CD14-positive monocyte (primary cell): ENCODE measurements at regions not wholly inside any gene's neighbourhood (a gene's known extent, or its start where the extent isn't known, plus 50 kb on each side); places are given as distances from the start of the nearest gene placed in this dataset.

Experiments
- DNase-seq, 3 donors: peaks; one replicate each; pipeline ENCODE4 v3.0.0-alpha.2; 2011 to 2022
- H2AFZ ChIP-seq: 2 replicates; pipeline ENCODE4 v1.6.0; 2012; ENCODE audit warnings: mild to moderate bottlenecking, low read depth, low read length, inconsistent platforms; ENCODE audit not compliant: insufficient read depth, poor library complexity, severe bottlenecking
- H3K27ac ChIP-seq, 2 donors: 1 replicate in 1 of 2; 2 replicates in 1 of 2; pipeline ENCODE4 v1.5.1; 2012 to 2013; ENCODE audit warnings: low read length in 2 of 2, control low read depth in 1 of 2, inconsistent platforms in 1 of 2, low read depth in 1 of 2, mild to moderate bottlenecking in 1 of 2
- H3K27me3 ChIP-seq, 2 donors: one replicate each; pipeline versions ENCODE4 v1.6.0 to v1.6.1; 2011 to 2013; ENCODE audit warnings: low read length in 2 of 2; ENCODE audit not compliant: control insufficient read depth in 2 of 2, insufficient read depth in 2 of 2
- H3K36me3 ChIP-seq, 2 donors: replicated peaks in 1 of 2; 1 replicate in 1 of 2; 2 replicates in 1 of 2; pipeline versions ENCODE4 v1.5.1 to v1.6.1; 2012 to 2013; ENCODE audit warnings: low read length in 2 of 2, control low read depth in 1 of 2, inconsistent platforms in 1 of 2, mild to moderate bottlenecking in 1 of 2; ENCODE audit not compliant: insufficient read depth in 2 of 2, control insufficient read depth in 1 of 2
- H3K4me1 ChIP-seq, 2 donors: 1 replicate in 1 of 2; 2 replicates in 1 of 2; pipeline versions ENCODE4 v1.5.1 to v1.6.1; 2012 to 2013; ENCODE audit warnings: low read length in 2 of 2, control low read depth in 1 of 2, inconsistent platforms in 1 of 2, mild to moderate bottlenecking in 1 of 2, moderate library complexity in 1 of 2; ENCODE audit not compliant: insufficient read depth in 2 of 2, control insufficient read depth in 1 of 2
- H3K4me2 ChIP-seq: replicated peaks from 2 replicates; pipeline ENCODE3; 2012; ENCODE audit warnings: low read length, moderate library complexity, mild to moderate bottlenecking; ENCODE audit not compliant: poor library complexity, severe bottlenecking; ENCODE audit errors: extremely low read depth
- H3K4me3 ChIP-seq, 3 experiments: fragments of 200-600 bp in 1 of 3; sonication (generic) in 1 of 3; replicated peaks in 1 of 3; 1 replicate in 2 of 3; 2 replicates in 1 of 3; pipeline ENCODE4 v1.5.1; 2011 to 2013; ENCODE audit warnings: low read length in 3 of 3, mild to moderate bottlenecking in 3 of 3, control low read depth in 2 of 3, low read depth in 2 of 3, inconsistent platforms in 1 of 3, moderate library complexity in 1 of 3
- H3K79me2 ChIP-seq: 2 replicates; pipeline ENCODE4 v1.6.0; 2012; ENCODE audit warnings: mild to moderate bottlenecking, control low read depth, inconsistent platforms, low read length, moderate library complexity; ENCODE audit not compliant: insufficient read depth
- H3K9ac ChIP-seq: 2 replicates; pipeline ENCODE4 v1.6.0; 2017; ENCODE audit warnings: low read length, mild to moderate bottlenecking; ENCODE audit not compliant: insufficient read depth, poor library complexity, severe bottlenecking
- H3K9me3 ChIP-seq, 2 donors: replicated peaks in 1 of 2; 1 replicate in 1 of 2; 2 replicates in 1 of 2; pipeline versions ENCODE4 v1.5.1 to v1.6.1; 2012 to 2013; ENCODE audit warnings: low read length in 2 of 2, control low read depth in 1 of 2; ENCODE audit not compliant: control insufficient read depth in 1 of 2, insufficient read depth in 1 of 2
- H4K20me1 ChIP-seq: 2 replicates; pipeline ENCODE4 v1.6.0; 2012; ENCODE audit warnings: mild to moderate bottlenecking, low read length, control low read depth, moderate library complexity; ENCODE audit not compliant: insufficient read depth
- H3K27ac Mint-ChIP-seq, 7 donors: one replicate each; pipeline ENCODE4 v1.8.0; 2020; ENCODE audit warnings: mild to moderate bottlenecking in 7 of 7, mixed read lengths in 7 of 7, moderate library complexity in 6 of 7, inconsistent platforms in 2 of 7
- H3K27me3 Mint-ChIP-seq, 3 donors: one replicate each; pipeline ENCODE4 v1.8.0; 2021 to 2022; ENCODE audit warnings: low read depth in 3 of 3, mild to moderate bottlenecking in 3 of 3, mixed read lengths in 3 of 3, moderate library complexity in 3 of 3, inconsistent platforms in 1 of 3
- H3K36me3 Mint-ChIP-seq, 2 donors: one replicate each; pipeline ENCODE4 v1.8.0; 2020; ENCODE audit warnings: mixed read lengths in 2 of 2, inconsistent platforms in 1 of 2, mild to moderate bottlenecking in 1 of 2
- H3K4me1 Mint-ChIP-seq: one replicate; pipeline ENCODE4 v1.8.0; 2020; ENCODE audit warnings: mild to moderate bottlenecking, mixed read lengths
- H3K4me3 Mint-ChIP-seq, 2 donors: one replicate each; pipeline ENCODE4 v1.8.0; 2020; ENCODE audit warnings: mild to moderate bottlenecking in 2 of 2, mixed read lengths in 2 of 2, moderate library complexity in 1 of 2
- H3K9me3 Mint-ChIP-seq, 7 donors: one replicate each; pipeline ENCODE4 v1.8.0; 2020 to 2022; ENCODE audit warnings: mixed read lengths in 7 of 7, mild to moderate bottlenecking in 6 of 7, moderate library complexity in 6 of 7, inconsistent platforms in 2 of 7
- CTCF ChIP-seq: fragments of 200-600 bp; IDR thresholded peaks from one replicate; pipeline ENCODE4 v1.8.0; 2022; ENCODE audit warnings: antibody characterized with exemption, mild to moderate bottlenecking
- WGBS: methylation state at CpG from one replicate; pipeline ENCODE4 v1.1.5; 2013; ENCODE audit warnings: missing lambda C conversion rate; ENCODE audit not compliant: insufficient coverage; 5-methylcytosine and 5-hydroxymethylcytosine counted together
- intact Hi-C, 2 donors: fragments of 100-400 bp; cut with micrococcal nuclease; formaldehyde crosslinking; loops; one replicate each; pipeline versions ENCODE4 v1.15.0 to v1.15.1; 2023

- no peaks in the 10 kb centered on the region for H3K27me3 Mint-ChIP-seq
- no peak overlapping the region for H3K4me3 Mint-ChIP-seq
- Histone ChIP-seq H3K4me3 (no peak overlapping the region), H3K36me3 (no peaks in the 10 kb centered on the region), H3K27me3 (no peaks in the 10 kb centered on the region), H3K9ac (no peak overlapping the region), H3K4me1 (no peaks in the 10 kb centered on the region), H3K79me2 (no peaks in the 10 kb centered on the region), H2AFZ (no peak overlapping the region), H4K20me1 (no peaks in the 10 kb centered on the region), H3K4me2 (no peak overlapping the region), H3K9me3 (no peaks in the 10 kb centered on the region), H3K27ac (no peak overlapping the region)
- TF ChIP-seq CTCF: no peak
- H3K4me1 Mint-ChIP-seq: no peaks in the 10 kb centered on the region
- H3K36me3 Mint-ChIP-seq: no peaks in the 10 kb centered on the region
- WGBS: 90% methylated on average over 2 of the region's 5 CpGs
- intact Hi-C loops: no loop called here
- peak overlapping the region in 1 of 7 donors; percentile 5 for H3K27ac Mint-ChIP-seq
- no peak for DNase-seq
- peaks cover 0 to 2% (median 0%) of the 10 kb centered on the region in 7 donors for H3K9me3 Mint-ChIP-seq
These were observed 360.6 kb upstream of the XYLT1 start for GRCh38 chr16:17831330-17831729.

- DNase-seq: no peak
- H3K36me3 Mint-ChIP-seq: no peaks in the 10 kb centered on the region
- no peaks in the 10 kb centered on the region for H4K20me1 ChIP-seq
- no peak overlapping the region for H2AFZ ChIP-seq
- no peak overlapping the region for H3K4me3 Mint-ChIP-seq
- no peak overlapping the region for H3K27ac Mint-ChIP-seq
- peaks cover 0 to 2% (median 0%) of the 10 kb centered on the region in 7 donors for H3K9me3 Mint-ChIP-seq
- no peaks in the 10 kb centered on the region for H3K27me3 Mint-ChIP-seq
- WGBS: 60% methylated on average over 1 of the region's 2 CpGs
- H3K79me2 ChIP-seq: no peaks in the 10 kb centered on the region
- no peak overlapping the region for H3K27ac ChIP-seq
- no peaks in the 10 kb centered on the region for H3K9me3 ChIP-seq
- no peaks in the 10 kb centered on the region for H3K4me1 ChIP-seq
- no peak overlapping the region for H3K4me3 ChIP-seq
- H3K9ac ChIP-seq: no peak overlapping the region
- TF ChIP-seq CTCF: no peak
- H3K36me3 ChIP-seq: no peaks in the 10 kb centered on the region
- no peaks in the 10 kb centered on the region for H3K4me1 Mint-ChIP-seq
- no peak overlapping the region for H3K4me2 ChIP-seq
- H3K27me3 ChIP-seq: no peaks in the 10 kb centered on the region
- intact Hi-C loops: no loop called here
These were observed 359.9 kb upstream of the XYLT1 start for GRCh38 chr16:17830651-17831050.
